GM23248 (cell line): ENCODE measurements at regions not wholly inside any gene's neighbourhood (a gene's known extent, or its start where the extent isn't known, plus 50 kb on each side); places are given as distances from the start of the nearest gene placed in this dataset.

Source experiments
- EZH2 ChIP-seq: fragments of 200-600 bp; sonication (generic); IDR thresholded peaks from 2 replicates; pipeline ENCODE4 v1.6.1; 2018; ENCODE audit warnings: antibody characterized with exemption, mild to moderate bottlenecking; ENCODE audit not compliant: insufficient read depth, poor library complexity, severe bottlenecking
- EZH2phosphoT487 ChIP-seq: fragments of 200-600 bp; sonication (generic); IDR thresholded peaks from 2 replicates; pipeline ENCODE4 v1.6.1; 2018; ENCODE audit warnings: antibody characterized with exemption, moderate library complexity, mild to moderate bottlenecking, low read depth; ENCODE audit not compliant: insufficient read depth

- TF ChIP-seq EZH2 (no peak), EZH2phosphoT487 (no peak)
Measured at GRCh38 chr12:98319716-98320425, 195.5 kb upstream of the TMPO start.
